Thyroid gland (tissue), 4 donors: ENCODE measurements at regions not wholly inside any gene's neighbourhood (a gene's known extent, or its start where the extent isn't known, plus 50 kb on each side); places are given as distances from the start of the nearest gene placed in this dataset.

Experiments used
- DNase-seq, 2 donors: peaks; one replicate each; pipeline ENCODE4 v3.0.0-alpha.2; 2019
- H3K27ac ChIP-seq, 3 donors: fragments of 200-600 bp; sonication (generic); 1 replicate in 2 of 3; 2 replicates in 1 of 3; pipeline ENCODE4 v1.5.1; 2016 to 2019; ENCODE audit warnings: mild to moderate bottlenecking in 1 of 3, moderate library complexity in 1 of 3
- H3K27me3 ChIP-seq: fragments of 200-600 bp; sonication (generic); one replicate; pipeline ENCODE4 v1.5.1; 2019
- H3K36me3 ChIP-seq, 2 donors: fragments of 200-600 bp; sonication (generic); one replicate each; pipeline ENCODE4 v1.5.1; 2016 to 2019
- H3K4me1 ChIP-seq, 2 donors: fragments of 200-600 bp; sonication (generic); one replicate each; pipeline ENCODE4 v1.5.1; 2017 to 2019
- H3K4me3 ChIP-seq, 3 donors: fragments of 200-600 bp; sonication (generic); replicated peaks in 1 of 3; 1 replicate in 2 of 3; 2 replicates in 1 of 3; pipeline ENCODE4 v1.5.1; 2016; ENCODE audit warnings: mild to moderate bottlenecking in 1 of 3
- H3K9me3 ChIP-seq: fragments of 200-600 bp; sonication (generic); one replicate; pipeline ENCODE4 v1.5.1; 2017
- CTCF ChIP-seq, 6 experiments: fragments of 200-600 bp in 3 of 6; fragments of 450-650 bp in 3 of 6; sonication (generic) in 3 of 6; IDR thresholded peaks; one replicate each; pipeline ENCODE4 v1.5.1; 2016 to 2019; ENCODE audit warnings: antibody characterized with exemption in 6 of 6, mild to moderate bottlenecking in 2 of 6, inconsistent platforms in 1 of 6, moderate library complexity in 1 of 6
- POLR2A ChIP-seq, 2 donors: fragments of 450-650 bp; IDR thresholded peaks; one replicate each; pipeline ENCODE4 v1.6.1; 2017; ENCODE audit warnings: antibody characterized with exemption in 2 of 2, mild to moderate bottlenecking in 2 of 2, moderate library complexity in 1 of 2
- WGBS, 2 donors: methylation state at CpG; one replicate each; pipeline ENCODE4 v1.1.5; 2017; 5-methylcytosine and 5-hydroxymethylcytosine counted together
- intact Hi-C: fragments of 100-400 bp; cut with DNase I; formaldehyde crosslinking; loops from one replicate; pipeline ENCODE4 v1.15.1; 2023

- Histone ChIP-seq H3K9me3 (no peaks in the 10 kb centered on the region), H3K27me3 (no peaks in the 10 kb centered on the region), H3K4me1 (no peaks in the 10 kb centered on the region), H3K36me3 (no peaks in the 10 kb centered on the region), H3K27ac (no peak overlapping the region), H3K4me3 (no peak overlapping the region)
- DNase-seq = no peak
- intact Hi-C loops = no loop called here
- TF ChIP-seq POLR2A (IDR thresholded peaks at IDR 0.05) = no peak
- TF ChIP-seq CTCF (IDR thresholded peaks at IDR 0.05) = no peak
These were observed 1299.1 kb downstream of the MRPL39 start for GRCh38 chr21:24308183-24308582.

GRCh38 chr21:24302400-24302799, 1304.9 kb downstream of the MRPL39 start:
- TF ChIP-seq POLR2A (IDR thresholded peaks at IDR 0.05) = no peak
- no peak for TF ChIP-seq CTCF (IDR thresholded peaks at IDR 0.05)
- no peaks in the 10 kb centered on the region for H3K36me3 ChIP-seq

DNA sequence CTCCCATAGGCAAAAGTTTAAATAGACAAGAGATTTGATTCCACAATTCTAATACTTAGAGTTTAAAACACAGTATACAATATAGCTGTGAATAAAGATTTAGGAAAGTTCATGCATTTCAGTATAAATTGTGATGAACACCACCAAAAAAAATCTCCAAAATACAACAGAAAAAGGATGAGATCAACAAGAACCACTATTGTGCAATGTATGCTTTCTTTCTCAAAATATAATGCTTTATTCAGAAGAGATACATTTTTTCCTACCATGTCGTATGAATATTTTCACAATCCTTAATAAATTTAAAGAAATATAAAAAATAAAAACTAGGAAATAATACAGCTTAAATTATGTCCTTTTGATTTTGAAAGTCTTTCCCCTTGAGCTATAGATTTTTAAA, 1309.2 kb downstream of the MRPL39 start:
- no peaks in the 10 kb centered on the region for H3K9me3 ChIP-seq
- no peak overlapping the region for H3K4me3 ChIP-seq
- intact Hi-C loops = no loop called here
- no peak overlapping the region for H3K27ac ChIP-seq
- DNase-seq = no peak
- TF ChIP-seq POLR2A (IDR thresholded peaks at IDR 0.05) (no peak), CTCF (IDR thresholded peaks at IDR 0.05) (no peak)
- 90 to 94% methylated on average over 1 of the region's 1 CpG for WGBS, 2 donors
- H3K27me3 ChIP-seq = no peaks in the 10 kb centered on the region
- H3K36me3 ChIP-seq = no peaks in the 10 kb centered on the region
- no peaks in the 10 kb centered on the region for H3K4me1 ChIP-seq

More at GRCh38 chr21:24302400-24302799, 1304.9 kb downstream of the MRPL39 start:
- no peak for DNase-seq
- Histone ChIP-seq H3K9me3 (no peaks in the 10 kb centered on the region), H3K4me1 (no peaks in the 10 kb centered on the region), H3K27ac (no peak overlapping the region), H3K4me3 (no peak overlapping the region), H3K27me3 (no peaks in the 10 kb centered on the region)
- intact Hi-C loops = no loop called here

DNA sequence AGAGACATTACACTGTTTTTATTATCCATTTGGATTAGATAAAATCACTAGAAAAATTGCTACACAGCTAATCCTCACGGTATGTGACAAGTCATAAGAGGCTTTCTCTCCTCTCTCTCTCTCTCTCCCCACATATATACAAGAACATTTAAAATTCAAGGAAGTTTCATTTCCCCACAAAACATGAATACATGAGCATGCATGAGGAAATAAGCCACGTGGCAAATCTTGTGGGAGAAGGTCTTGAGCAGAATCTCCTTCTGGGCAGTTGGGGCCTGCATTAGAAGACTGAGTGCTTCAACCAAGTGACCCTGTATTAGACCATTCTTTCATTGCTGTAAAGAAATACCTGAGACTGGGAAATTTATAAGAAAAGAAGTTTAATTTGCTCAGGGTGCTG, 1313.1 kb downstream of the MRPL39 start:
- Histone ChIP-seq H3K4me1 (no peaks in the 10 kb centered on the region), H3K4me3 (no peak overlapping the region), H3K36me3 (no peaks in the 10 kb centered on the region), H3K27me3 (no peaks in the 10 kb centered on the region), H3K9me3 (no peaks in the 10 kb centered on the region), H3K27ac (no peak overlapping the region)
- TF ChIP-seq CTCF (IDR thresholded peaks at IDR 0.05) = no peak
- TF ChIP-seq POLR2A (IDR thresholded peaks at IDR 0.05) = no peak
- DNase-seq = no peak
- intact Hi-C loops = no loop called here
- WGBS, 2 donors = 50 to 52% methylated on average over 2 of the region's 2 CpGs

- Histone ChIP-seq H3K4me1 (no peaks in the 10 kb centered on the region), H3K27ac (no peak overlapping the region), H3K36me3 (no peaks in the 10 kb centered on the region), H3K9me3 (no peaks in the 10 kb centered on the region), H3K27me3 (no peaks in the 10 kb centered on the region), H3K4me3 (no peak overlapping the region)
- 53 to 57% methylated on average over 6 of the region's 6 CpGs for WGBS, 2 donors
- intact Hi-C loops = no loop called here
- no peak for DNase-seq
- TF ChIP-seq POLR2A (IDR thresholded peaks at IDR 0.05) = no peak
- TF ChIP-seq CTCF (IDR thresholded peaks at IDR 0.05) = no peak
These were observed 1317.0 kb downstream of the MRPL39 start for GRCh38 chr21:24290151-24290833.
